SHP77 (cell line): ENCODE measurements at regions not wholly inside any gene's neighbourhood (a gene's known extent, or its start where the extent isn't known, plus 50 kb on each side); places are given as distances from the start of the nearest gene placed in this dataset.
A peak's percentile ranks its signal among the peaks of the same experiment; 100 is the strongest.

ENCODE experiments used
- DNase-seq, 2 experiments: peaks; one replicate each; lab custom pipeline; 2025; lab: John Stamatoyannopoulos, UW

GRCh38 chr3:127483902-127484591 lies 106.5 kb downstream of the TPRA1 start:
- DNase-seq, result no peak

DNA sequence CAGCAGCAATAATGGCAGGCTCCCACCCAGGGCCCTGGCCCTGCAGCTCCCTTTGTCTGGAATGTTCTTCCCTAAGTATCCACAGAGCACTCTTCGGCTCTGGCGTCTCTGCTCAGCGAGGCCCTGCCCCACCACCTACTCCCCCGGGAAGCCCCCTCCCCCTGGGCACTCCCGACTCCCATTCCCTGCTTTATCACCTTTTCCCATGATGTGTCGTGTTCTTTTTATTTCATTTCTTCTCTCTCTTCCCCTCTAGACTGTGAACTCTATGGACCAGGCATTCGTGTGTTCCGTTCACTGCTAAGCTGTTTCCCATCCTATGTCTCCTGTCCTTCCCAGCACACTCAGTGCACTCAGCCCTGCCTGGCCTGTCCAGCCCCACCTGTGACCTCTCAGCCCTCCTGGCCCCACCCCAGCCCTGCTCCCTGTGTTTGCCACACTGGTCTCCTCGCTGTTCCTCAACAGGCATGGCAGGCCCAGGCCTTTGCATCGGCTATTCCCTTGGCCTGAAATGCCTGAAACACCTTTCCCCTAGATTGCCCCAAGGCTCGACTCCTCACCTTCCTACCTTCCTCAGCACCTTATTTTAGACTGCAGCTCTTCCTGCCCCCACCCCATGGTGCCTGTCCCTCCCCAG lies 107.4 kb downstream of the TPRA1 start:
- DNase-seq, result no peak

DNA sequence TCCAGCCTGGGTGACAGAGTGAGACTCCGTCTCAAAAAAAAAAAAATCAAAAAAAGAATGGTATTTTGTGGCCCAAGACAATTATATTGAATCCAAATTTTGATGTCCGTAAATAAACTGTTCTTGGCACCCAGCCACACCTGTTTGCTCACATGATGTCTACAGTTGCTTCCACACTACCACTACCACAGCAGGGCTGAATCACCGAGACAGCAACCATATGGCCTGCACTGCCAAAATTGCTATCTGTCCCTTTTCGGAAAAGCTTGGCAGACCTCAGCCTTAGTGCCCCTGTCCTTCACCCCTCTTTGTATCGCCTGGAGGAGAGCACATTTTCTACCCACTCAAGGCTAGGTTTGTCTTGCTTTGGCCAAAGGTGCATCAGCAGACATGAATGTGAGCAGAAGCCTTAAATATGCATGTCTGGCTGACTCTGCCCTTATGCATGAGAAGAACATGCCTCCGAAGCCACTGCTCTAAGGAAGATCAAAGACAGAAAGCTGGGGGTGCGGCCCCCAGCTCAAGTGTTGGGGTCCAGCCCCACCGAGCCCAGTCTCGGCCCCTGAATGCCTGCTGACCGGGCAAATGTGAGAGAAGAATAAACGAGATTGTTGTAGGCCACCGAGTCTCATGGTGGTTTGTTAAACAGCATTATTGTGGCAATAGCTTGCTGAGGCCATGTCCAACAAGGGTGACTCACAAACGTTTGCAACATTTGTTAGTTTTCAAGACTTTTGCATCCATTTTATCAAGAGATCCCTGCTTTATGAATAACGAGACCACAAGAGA lies 108.1 kb downstream of the TPRA1 start:
- no peak for DNase-seq

DNA sequence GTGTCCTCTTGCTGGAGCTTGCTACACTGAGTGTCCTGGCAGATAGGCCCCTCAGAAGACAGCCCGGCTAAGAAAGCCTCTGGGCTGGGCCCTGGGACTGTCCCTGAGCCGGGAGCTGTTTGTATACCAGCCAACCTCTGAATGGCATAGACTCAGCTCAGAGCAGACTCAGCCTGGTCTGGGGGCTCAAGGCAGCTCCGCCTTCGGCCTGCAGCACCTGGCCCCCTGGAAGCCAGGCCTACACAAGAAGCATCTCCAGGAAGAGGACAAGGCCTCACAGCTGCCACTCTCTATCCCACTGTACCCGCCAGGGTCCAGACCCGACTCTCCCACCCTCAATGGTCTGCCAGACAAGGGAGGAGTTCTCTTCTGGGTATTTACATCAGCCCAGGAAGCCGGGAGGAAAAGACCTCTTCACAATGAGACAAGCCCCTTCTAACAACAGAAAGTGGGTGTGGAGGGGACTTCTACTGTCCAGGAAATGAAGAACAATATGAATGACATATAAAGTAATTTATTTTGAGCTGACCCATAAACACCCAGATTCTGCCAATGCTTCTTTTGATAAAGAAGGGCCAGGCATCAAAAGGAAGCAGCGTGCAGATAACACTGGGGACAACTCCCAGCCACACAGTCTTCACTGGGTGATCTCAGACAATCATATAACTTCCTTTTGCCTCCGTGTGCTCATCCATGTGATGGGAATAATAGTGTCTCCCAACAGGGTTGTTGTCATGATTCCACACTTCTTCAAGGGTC lies 110.2 kb downstream of the TPRA1 start:
- DNase-seq, result no peak

DNA sequence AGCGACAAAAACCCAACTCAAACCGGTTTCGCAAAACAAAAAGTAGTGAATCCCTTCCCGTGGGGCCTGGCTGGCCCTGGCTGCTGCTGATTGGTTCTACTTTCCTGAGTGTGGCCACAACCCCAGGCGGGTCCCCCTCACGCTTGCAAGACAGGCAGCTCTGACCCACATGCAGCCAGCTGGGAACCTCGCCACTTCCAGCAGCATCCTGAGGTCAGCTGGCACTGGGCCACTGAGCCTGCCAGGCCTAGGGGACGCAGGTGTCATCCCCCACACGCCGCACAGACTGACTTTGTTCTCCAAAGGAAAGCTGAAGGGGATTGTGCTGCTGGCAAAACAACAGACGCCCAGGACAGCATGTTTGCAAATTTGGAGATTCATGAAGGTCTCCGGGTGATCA lies 111.1 kb downstream of the TPRA1 start:
- DNase-seq, result peak; percentile 49 to 72

DNA sequence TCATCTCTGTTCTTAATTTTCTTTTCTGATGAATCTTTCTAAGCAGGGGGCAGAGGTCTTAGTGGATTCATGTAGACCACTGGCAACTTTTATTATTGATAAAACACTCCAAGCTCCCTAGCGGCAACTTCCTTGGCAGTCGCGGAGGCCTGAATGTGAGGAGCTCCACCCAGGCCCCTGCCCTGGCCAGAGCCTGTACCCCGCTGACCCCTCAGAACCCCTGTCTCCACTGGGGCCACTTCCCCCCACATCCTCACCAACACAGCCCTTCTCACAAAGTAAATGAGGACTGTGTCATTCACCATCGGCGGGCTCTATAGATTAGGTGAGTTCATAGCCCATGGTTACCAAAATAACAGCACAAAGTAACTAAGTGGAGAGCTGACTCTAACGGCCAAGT lies 111.6 kb downstream of the TPRA1 start:
- DNase-seq, result no peak

- no peak for DNase-seq
Observed at GRCh38 chr3:127477396-127477795, 113.1 kb downstream of the TPRA1 start.

GRCh38 chr3:127476936-127477335 lies 113.6 kb downstream of the TPRA1 start:
- DNase-seq, result no peak

GRCh38 chr3:127475975-127476705 lies 114.4 kb downstream of the TPRA1 start:
- DNase-seq, result no peak

- DNase-seq, result no peak
Observed at GRCh38 chr3:127475391-127475790, 115.1 kb downstream of the TPRA1 start.

DNA sequence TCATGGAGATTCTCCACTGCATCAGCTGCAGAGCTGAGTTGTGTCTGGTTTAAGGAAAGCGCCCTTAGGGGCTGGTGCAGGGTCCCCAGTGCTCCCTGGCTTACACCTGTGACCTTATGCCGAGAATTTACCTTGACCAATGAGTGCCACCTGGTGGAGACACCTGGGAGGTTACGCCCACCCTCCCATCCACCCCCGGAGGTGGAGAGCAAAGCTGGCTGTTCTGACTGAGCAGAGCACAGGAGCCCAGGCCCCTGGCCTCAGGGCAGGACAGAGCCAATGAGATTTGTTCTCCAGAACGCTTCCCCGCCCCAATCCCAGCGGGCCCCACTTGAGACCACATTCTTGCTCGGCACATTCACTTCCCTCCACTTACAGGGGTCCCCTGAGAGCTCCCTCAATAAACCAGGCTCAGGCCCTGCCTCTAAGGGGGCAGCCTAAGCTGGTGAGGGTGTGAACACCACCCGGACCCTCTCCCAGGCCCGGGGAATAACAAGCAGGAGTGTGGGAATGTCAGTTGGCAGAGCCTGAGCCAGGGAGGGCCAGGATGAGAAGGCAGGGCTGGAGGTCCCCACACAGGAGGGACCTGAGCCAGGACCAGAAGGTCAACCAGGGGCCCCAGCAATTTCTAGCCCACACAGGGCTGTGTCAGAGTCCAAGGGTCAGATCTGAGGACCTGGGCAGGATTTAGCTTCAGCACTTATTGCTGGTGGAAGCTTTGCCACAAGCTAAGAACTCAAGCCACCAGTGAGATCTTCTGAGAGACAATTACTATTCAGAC lies 117.1 kb downstream of the TPRA1 start:
- no peak for DNase-seq

DNA sequence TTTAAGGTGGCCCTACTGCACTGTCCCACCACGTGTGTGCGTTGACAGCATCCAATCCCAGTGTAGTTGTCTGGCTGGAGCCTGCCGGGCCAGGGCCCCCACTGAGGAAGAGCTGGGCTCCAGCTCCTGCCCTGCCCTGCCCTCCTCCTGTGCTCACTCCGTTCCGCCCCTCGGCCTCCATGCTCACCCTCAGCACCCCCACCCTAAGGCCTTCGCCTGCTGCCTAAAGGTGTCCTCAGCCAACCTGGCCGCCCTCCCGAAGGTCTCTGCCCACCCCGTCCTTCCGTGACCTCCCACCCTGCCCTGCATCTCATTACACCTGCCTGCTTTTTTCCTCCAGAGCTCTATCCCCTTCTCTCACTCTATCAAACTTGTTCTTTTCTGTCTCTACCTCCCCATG lies 118.0 kb downstream of the TPRA1 start:
- no peak for DNase-seq

GRCh38 chr3:127471142-127471541 lies 119.4 kb downstream of the TPRA1 start:
- DNase-seq, result no peak

DNA sequence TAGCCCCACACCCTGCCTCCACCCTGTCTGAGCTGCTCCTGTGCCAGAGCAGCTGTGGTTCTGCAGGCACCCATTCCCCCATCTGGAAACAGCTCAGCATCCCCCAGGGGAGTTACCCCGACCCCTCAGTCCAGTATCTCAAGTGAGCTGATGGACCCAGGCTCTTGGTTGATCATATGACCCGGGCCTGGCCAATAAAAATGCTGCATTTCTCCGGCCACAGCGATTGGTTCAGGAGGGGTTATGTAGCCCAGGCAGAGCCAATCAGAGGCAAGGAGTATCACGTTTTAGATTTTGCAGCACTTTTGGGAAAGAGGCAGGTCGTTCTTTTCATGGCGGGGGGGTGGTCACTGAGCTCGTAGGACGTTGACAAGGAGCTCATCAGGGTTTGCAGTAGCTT lies 120.8 kb downstream of the TPRA1 start:
- DNase-seq, result no peak

DNA sequence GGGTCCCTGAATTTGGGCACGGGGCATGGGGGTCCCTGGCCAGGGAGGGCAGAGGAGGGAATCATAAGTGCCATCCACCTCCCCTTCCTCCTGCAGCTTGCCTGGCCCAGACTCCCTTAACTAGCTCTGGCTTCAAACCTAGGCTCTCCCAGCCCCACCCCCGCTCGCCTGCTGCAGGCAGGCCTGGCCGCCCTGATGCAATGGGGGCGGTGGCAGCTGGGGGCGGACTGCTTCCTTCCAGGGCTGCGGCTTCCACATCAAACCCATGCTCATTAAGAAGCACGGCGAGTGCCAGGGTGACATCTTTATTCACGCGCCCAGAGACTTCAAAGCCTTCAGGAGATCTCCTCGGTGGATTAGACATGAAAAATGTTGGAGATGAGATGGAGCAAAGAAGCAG lies 123.1 kb downstream of the TPRA1 start:
- DNase-seq, result no peak

- no peak for DNase-seq
Observed at GRCh38 chr3:127464642-127465041, 125.9 kb downstream of the TPRA1 start.

DNA sequence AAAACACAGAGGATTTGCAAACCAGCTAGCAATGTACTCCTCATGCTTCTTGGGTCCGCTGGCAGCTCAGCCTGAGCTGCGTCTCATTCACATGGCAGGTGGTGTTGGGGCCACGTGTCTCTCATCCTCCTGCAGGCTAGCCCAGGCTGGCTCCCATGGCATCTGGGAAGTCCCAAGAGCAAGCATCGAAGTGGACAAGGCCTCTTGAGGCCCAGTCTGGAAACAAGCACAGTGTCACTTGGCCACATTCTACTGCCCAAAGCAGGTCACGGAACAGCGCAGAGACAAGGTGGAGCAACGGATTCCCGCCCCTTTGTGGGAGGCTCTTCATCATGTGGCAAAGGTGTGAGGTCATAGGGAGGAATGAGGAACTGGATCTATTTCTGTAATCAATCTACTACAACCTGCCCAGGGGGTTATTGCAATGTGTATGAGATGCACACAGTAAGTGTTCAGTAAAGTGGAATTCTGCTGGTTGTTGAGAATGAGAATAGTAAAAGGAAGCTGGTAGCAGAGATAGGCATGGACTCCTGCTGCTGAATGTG lies 128.3 kb downstream of the TPRA1 start:
- DNase-seq, result no peak

DNA sequence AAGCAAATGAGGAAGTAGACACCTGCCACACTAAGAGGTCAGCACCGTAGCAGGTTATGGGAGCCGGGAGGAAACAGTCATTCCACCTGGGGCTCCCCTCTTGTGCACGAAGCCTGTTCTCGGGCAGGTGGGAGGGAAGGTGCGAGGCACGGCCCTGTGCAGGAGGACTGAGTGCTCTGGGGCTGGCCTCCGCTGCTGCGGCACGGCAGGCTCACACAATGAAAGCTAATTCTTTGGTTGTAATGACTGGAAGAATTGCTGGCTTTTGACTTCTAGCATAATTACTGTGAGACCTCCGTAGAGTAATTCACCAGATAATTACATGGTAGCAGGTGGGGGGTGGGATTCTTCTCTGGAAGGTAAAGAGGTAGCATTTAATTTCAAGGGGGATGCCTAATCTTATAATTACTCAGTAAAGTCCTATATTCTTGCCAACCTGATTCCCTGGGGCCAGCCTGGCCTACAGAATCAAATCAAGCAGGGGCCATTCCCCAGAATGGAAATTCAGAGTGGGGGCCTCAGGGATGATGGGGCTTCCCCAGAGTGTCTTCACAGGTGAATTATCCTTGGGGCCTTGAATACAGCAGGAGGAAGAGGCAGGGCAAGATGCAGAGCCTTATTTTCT lies 129.1 kb downstream of the TPRA1 start:
- no peak for DNase-seq

DNA sequence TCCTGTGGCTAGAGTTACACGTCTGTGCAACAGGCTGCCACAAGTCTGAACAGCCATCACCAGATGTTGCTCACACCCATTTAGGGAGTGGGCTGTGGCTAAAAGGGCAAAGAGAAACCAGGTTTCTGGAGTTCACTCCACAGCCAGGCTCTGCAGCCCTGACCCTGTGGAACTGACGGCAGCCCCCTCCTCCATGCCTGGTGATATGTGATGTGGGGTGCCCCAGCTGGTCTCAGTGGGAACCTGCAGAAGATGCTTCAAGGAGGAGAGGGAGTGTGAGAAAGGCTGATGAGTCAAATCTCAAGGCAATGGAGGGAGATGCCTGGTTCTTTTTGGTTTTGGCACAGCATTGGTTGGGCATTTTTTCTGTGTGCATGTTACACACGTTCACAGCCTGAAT lies 130.6 kb downstream of the TPRA1 start:
- no peak for DNase-seq
